Muscle layer of duodenum (tissue), 2 donors: ENCODE measurements at regions not wholly inside any gene's neighbourhood (a gene's known extent, or its start where the extent isn't known, plus 50 kb on each side); places are given as distances from the start of the nearest gene placed in this dataset.
"Not testable (repeated sequence)": the region's sequence is repeated elsewhere in the genome, so short reads cannot be mapped to it uniquely, and the experiment has no call there.

Experiments
- H3K27ac ChIP-seq: one replicate; pipeline ENCODE4 v1.7.0; 2013; ENCODE audit warnings: mild to moderate bottlenecking, low read length
- H3K27me3 ChIP-seq: one replicate; pipeline ENCODE4 v1.7.0; 2013; ENCODE audit warnings: low read depth, mild to moderate bottlenecking, control low read depth, low read length
- H3K36me3 ChIP-seq, 2 donors: one replicate each; pipeline ENCODE4 v1.7.0; 2013; ENCODE audit warnings: low read length in 2 of 2, control low read depth in 1 of 2, mild to moderate bottlenecking in 1 of 2; ENCODE audit not compliant: insufficient read depth in 2 of 2, control insufficient read depth in 1 of 2
- H3K4me1 ChIP-seq, 2 donors: one replicate each; pipeline ENCODE4 v1.7.0; 2013; ENCODE audit warnings: low read length in 2 of 2, mild to moderate bottlenecking in 2 of 2, control low read depth in 1 of 2, moderate library complexity in 1 of 2; ENCODE audit not compliant: insufficient read depth in 2 of 2, control insufficient read depth in 1 of 2
- H3K4me3 ChIP-seq, 2 donors: one replicate each; pipeline ENCODE4 v1.7.0; 2013; ENCODE audit warnings: low read length in 2 of 2, low read depth in 1 of 2, mild to moderate bottlenecking in 1 of 2
- H3K9me3 ChIP-seq, 2 donors: one replicate each; pipeline ENCODE4 v1.7.0; 2013; ENCODE audit warnings: low read length in 2 of 2, control low read depth in 1 of 2, mild to moderate bottlenecking in 1 of 2; ENCODE audit not compliant: control insufficient read depth in 1 of 2
- donor health status: healthy.

- H3K4me1 ChIP-seq = no peaks in the 10 kb centered on the region
- H3K4me3 ChIP-seq = no peak overlapping the region
- H3K9me3 ChIP-seq = no peaks in the 10 kb centered on the region
- no peaks in the 10 kb centered on the region for H3K36me3 ChIP-seq
- H3K27ac ChIP-seq = no peak overlapping the region
- no peaks in the 10 kb centered on the region for H3K27me3 ChIP-seq
Measured at GRCh38 chr2:150260636-150261035, 226.8 kb downstream of the RND3 start.

GRCh38 chr2:150259746-150260145 lies 227.7 kb downstream of the RND3 start:
- H3K4me3 ChIP-seq = no peak overlapping the region
- no peak overlapping the region for H3K27ac ChIP-seq
- H3K27me3 ChIP-seq = no peaks in the 10 kb centered on the region
- H3K36me3 ChIP-seq = no peaks in the 10 kb centered on the region
- H3K9me3 ChIP-seq = no peaks in the 10 kb centered on the region
- no peaks in the 10 kb centered on the region for H3K4me1 ChIP-seq

GRCh38 chr2:150258781-150259307 lies 228.6 kb downstream of the RND3 start:
- no peak overlapping the region for H3K4me3 ChIP-seq
- no peaks in the 10 kb centered on the region for H3K4me1 ChIP-seq
- no peak overlapping the region for H3K27ac ChIP-seq
- H3K9me3 ChIP-seq = no peaks in the 10 kb centered on the region
- no peaks in the 10 kb centered on the region for H3K36me3 ChIP-seq
- no peaks in the 10 kb centered on the region for H3K27me3 ChIP-seq

GRCh38 chr2:150256736-150257135 lies 230.7 kb downstream of the RND3 start:
- Histone ChIP-seq H3K36me3 (no peaks in the 10 kb centered on the region), H3K27ac (no peak overlapping the region), H3K4me3 (no peak overlapping the region), H3K27me3 (no peaks in the 10 kb centered on the region), H3K4me1 (no peaks in the 10 kb centered on the region), H3K9me3 (no peaks in the 10 kb centered on the region)

GRCh38 chr2:150255528-150255927 lies 231.9 kb downstream of the RND3 start:
- Histone ChIP-seq H3K27ac (no peak overlapping the region), H3K36me3 (no peaks in the 10 kb centered on the region), H3K4me1 (no peaks in the 10 kb centered on the region), H3K4me3 (no peak overlapping the region), H3K9me3 (no peaks in the 10 kb centered on the region), H3K27me3 (no peaks in the 10 kb centered on the region)

GRCh38 chr2:150249735-150250134 lies 237.7 kb downstream of the RND3 start:
- H3K9me3 ChIP-seq, H3K27me3 ChIP-seq, H3K4me3 ChIP-seq, H3K27ac ChIP-seq, H3K36me3 ChIP-seq, H3K4me1 ChIP-seq: not testable (repeated sequence)

- H3K9me3 ChIP-seq = no peaks in the 10 kb centered on the region
- no peak overlapping the region for H3K27ac ChIP-seq
- H3K4me1 ChIP-seq = no peaks in the 10 kb centered on the region
- no peaks in the 10 kb centered on the region for H3K27me3 ChIP-seq
- no peak overlapping the region for H3K4me3 ChIP-seq
- no peaks in the 10 kb centered on the region for H3K36me3 ChIP-seq
Measured at GRCh38 chr2:150247481-150247880, 240.0 kb downstream of the RND3 start.

GRCh38 chr2:150234787-150235446 lies 252.6 kb downstream of the RND3 start:
- H3K27ac ChIP-seq = no peak overlapping the region
- H3K4me3 ChIP-seq = no peak overlapping the region

GRCh38 chr2:150232871-150233270 lies 254.6 kb downstream of the RND3 start:
- no peaks in the 10 kb centered on the region for H3K4me1 ChIP-seq

More at GRCh38 chr2:150234787-150235446, 252.6 kb downstream of the RND3 start:
- Histone ChIP-seq H3K4me1 (no peaks in the 10 kb centered on the region), H3K9me3 (no peaks in the 10 kb centered on the region), H3K36me3 (no peaks in the 10 kb centered on the region), H3K27me3 (no peaks in the 10 kb centered on the region)

GRCh38 chr2:150232321-150232720 lies 255.1 kb downstream of the RND3 start:
- H3K36me3 ChIP-seq = no peaks in the 10 kb centered on the region
- no peak overlapping the region for H3K27ac ChIP-seq
- H3K4me3 ChIP-seq = no peak overlapping the region
- H3K4me1 ChIP-seq = no peaks in the 10 kb centered on the region
- no peaks in the 10 kb centered on the region for H3K27me3 ChIP-seq
- H3K9me3 ChIP-seq = no peaks in the 10 kb centered on the region

More at GRCh38 chr2:150232871-150233270, 254.6 kb downstream of the RND3 start:
- no peak overlapping the region for H3K27ac ChIP-seq
- no peaks in the 10 kb centered on the region for H3K9me3 ChIP-seq
- H3K4me3 ChIP-seq = no peak overlapping the region
- H3K27me3 ChIP-seq = no peaks in the 10 kb centered on the region
- H3K36me3 ChIP-seq = no peaks in the 10 kb centered on the region

GRCh38 chr2:150230616-150231015 lies 256.9 kb downstream of the RND3 start:
- no peak overlapping the region for H3K27ac ChIP-seq
- H3K9me3 ChIP-seq = no peaks in the 10 kb centered on the region
- H3K4me1 ChIP-seq = no peaks in the 10 kb centered on the region
- H3K4me3 ChIP-seq = no peak overlapping the region
- no peaks in the 10 kb centered on the region for H3K36me3 ChIP-seq
- H3K27me3 ChIP-seq = no peaks in the 10 kb centered on the region

GRCh38 chr2:150230004-150230403 lies 257.5 kb downstream of the RND3 start:
- Histone ChIP-seq H3K27ac (no peak overlapping the region), H3K27me3 (no peaks in the 10 kb centered on the region), H3K36me3 (no peaks in the 10 kb centered on the region), H3K4me1 (no peaks in the 10 kb centered on the region), H3K4me3 (no peak overlapping the region), H3K9me3 (no peaks in the 10 kb centered on the region)
